ENCODE measurements at regions not wholly inside any gene's neighbourhood (a gene's known extent, or its start where the extent isn't known, plus 50 kb on each side); places are given as distances from the start of the nearest gene placed in this dataset.

GRCh38 chr21:36571556-36571955 is 91.6 kb upstream of the CLDN14 start:
- in situ Hi-C loops (cut with MboI; ENCODE audit: low sequenced_read_pairs in 4 of 4) = no loop called here

GRCh38 chr21:36572039-36572438 is 92.1 kb upstream of the CLDN14 start:
- TF ChIP-seq CTCF (IDR thresholded peaks at IDR 0.05 in 4 of 5, conservative IDR thresholded peaks at IDR 0.05 in 1 of 5) (no peak), POLR2A (IDR thresholded peaks at IDR 0.05) (no peak)
- no peaks in the 10 kb centered on the region for H3K9me3 ChIP-seq
- H3K27me3 ChIP-seq = peaks cover 8 to 14% (median 13%) of the 10 kb centered on the region in 3 donors
- in situ Hi-C loops (cut with MboI; ENCODE audit: low sequenced_read_pairs in 4 of 4) = no loop called here
- DNase-seq (no peak), ATAC-seq (no peak)
- H3K27ac ChIP-seq = no peak overlapping the region
- intact Hi-C loops (cut with DNase I; ENCODE audit: low total_unique reads) = no loop called here
- H3K36me3 ChIP-seq = no peaks in the 10 kb centered on the region
- no peaks in the 10 kb centered on the region for H3K4me1 ChIP-seq
- H3K4me3 ChIP-seq = no peak overlapping the region

More at GRCh38 chr21:36571556-36571955, 91.6 kb upstream of the CLDN14 start:
- H3K4me1 ChIP-seq = no peaks in the 10 kb centered on the region
- TF ChIP-seq CTCF (IDR thresholded peaks at IDR 0.05 in 4 of 5, conservative IDR thresholded peaks at IDR 0.05 in 1 of 5) = no peak
- TF ChIP-seq POLR2A (IDR thresholded peaks at IDR 0.05) = no peak
- DNase-seq (no peak), ATAC-seq (no peak)
- H3K9me3 ChIP-seq = no peaks in the 10 kb centered on the region
- H3K27me3 ChIP-seq = peaks cover 8 to 14% (median 13%) of the 10 kb centered on the region in 3 donors
- no peak overlapping the region for H3K27ac ChIP-seq
- intact Hi-C loops (cut with DNase I; ENCODE audit: low total_unique reads) = no loop called here
- no peak overlapping the region for H3K4me3 ChIP-seq
- H3K36me3 ChIP-seq = no peaks in the 10 kb centered on the region

GRCh38 chr21:36575306-36575705 is 95.4 kb upstream of the CLDN14 start:
- no peak for TF ChIP-seq CTCF (IDR thresholded peaks at IDR 0.05 in 4 of 5, conservative IDR thresholded peaks at IDR 0.05 in 1 of 5)
- no peak for TF ChIP-seq POLR2A (IDR thresholded peaks at IDR 0.05)
- no peak overlapping the region for H3K4me3 ChIP-seq
- H3K9me3 ChIP-seq = no peaks in the 10 kb centered on the region
- no peaks in the 10 kb centered on the region for H3K36me3 ChIP-seq
- H3K27ac ChIP-seq = no peak overlapping the region
- in situ Hi-C loops (cut with MboI; ENCODE audit: low sequenced_read_pairs in 4 of 4) (loop anchor here in 2 of 4 donors (25.0 kb wide), 1 partner anchor 163 kb away; no protein-coding TSS in a partner anchor), intact Hi-C loops (cut with DNase I; ENCODE audit: low total_unique reads) (no loop called here)
- H3K4me1 ChIP-seq = no peaks in the 10 kb centered on the region
- peaks cover 0 to 4% (median under 1%) of the 10 kb centered on the region in 3 donors for H3K27me3 ChIP-seq
- no peak for DNase-seq
- no peak for ATAC-seq

- DNase-seq = no peak
Measured at GRCh38 chr21:36576441-36576840, 96.5 kb upstream of the CLDN14 start.

More at GRCh38 chr21:36576441-36576840, 96.5 kb upstream of the CLDN14 start:
- ATAC-seq = no peak
- no peaks in the 10 kb centered on the region for H3K4me1 ChIP-seq
- no peaks in the 10 kb centered on the region for H3K27me3 ChIP-seq
- no peaks in the 10 kb centered on the region for H3K9me3 ChIP-seq
- no peak overlapping the region for H3K27ac ChIP-seq
- in situ Hi-C loops (cut with MboI; ENCODE audit: low sequenced_read_pairs in 4 of 4) = loop anchor here in 2 of 4 donors (25.0 kb wide), 1 partner anchor 164 kb away; no protein-coding TSS in a partner anchor
- intact Hi-C loops (cut with DNase I; ENCODE audit: low total_unique reads) = no loop called here
- no peaks in the 10 kb centered on the region for H3K36me3 ChIP-seq
- no peak overlapping the region for H3K4me3 ChIP-seq
- TF ChIP-seq POLR2A (IDR thresholded peaks at IDR 0.05) (no peak), CTCF (IDR thresholded peaks at IDR 0.05 in 4 of 5, conservative IDR thresholded peaks at IDR 0.05 in 1 of 5) (no peak)
